ENCODE measurements at regions not wholly inside any gene's neighbourhood (a gene's known extent, or its start where the extent isn't known, plus 50 kb on each side); places are given as distances from the start of the nearest gene placed in this dataset.

DNA sequence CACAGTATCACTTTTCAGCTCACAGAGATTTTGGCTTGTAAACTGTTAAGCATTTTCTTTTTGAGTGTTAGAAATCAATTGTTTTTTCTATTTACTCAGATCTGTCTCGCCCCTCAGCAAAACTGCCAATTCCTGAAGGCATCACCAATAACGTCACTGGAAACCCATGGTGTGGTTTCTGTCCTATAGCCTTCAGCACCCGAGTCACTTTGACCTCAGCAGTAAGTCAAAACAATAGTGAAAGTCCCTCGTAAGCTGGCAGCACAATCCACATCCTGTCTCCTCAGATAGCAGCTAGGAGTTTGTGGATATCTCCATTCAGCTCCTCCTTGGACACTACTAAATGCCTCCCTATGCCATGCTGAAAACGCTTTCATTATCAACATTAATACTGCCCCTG, 1787.4 kb upstream of the ADGRL3 start:
- TF ChIP-seq, protein P1, sequence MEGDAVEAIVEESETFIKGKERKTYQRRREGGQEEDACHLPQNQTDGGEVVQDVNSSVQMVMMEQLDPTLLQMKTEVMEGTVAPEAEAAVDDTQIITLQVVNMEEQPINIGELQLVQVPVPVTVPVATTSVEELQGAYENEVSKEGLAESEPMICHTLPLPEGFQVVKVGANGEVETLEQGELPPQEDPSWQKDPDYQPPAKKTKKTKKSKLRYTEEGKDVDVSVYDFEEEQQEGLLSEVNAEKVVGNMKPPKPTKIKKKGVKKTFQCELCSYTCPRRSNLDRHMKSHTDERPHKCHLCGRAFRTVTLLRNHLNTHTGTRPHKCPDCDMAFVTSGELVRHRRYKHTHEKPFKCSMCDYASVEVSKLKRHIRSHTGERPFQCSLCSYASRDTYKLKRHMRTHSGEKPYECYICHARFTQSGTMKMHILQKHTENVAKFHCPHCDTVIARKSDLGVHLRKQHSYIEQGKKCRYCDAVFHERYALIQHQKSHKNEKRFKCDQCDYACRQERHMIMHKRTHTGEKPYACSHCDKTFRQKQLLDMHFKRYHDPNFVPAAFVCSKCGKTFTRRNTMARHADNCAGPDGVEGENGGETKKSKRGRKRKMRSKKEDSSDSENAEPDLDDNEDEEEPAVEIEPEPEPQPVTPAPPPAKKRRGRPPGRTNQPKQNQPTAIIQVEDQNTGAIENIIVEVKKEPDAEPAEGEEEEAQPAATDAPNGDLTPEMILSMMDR (IDR thresholded peaks at IDR 0.05), result no peak
- no peak for TF ChIP-seq SP1 (CRISPR knock-in tag; conservative IDR thresholded peaks at IDR 0.05)
- TF ChIP-seq, protein P2, sequence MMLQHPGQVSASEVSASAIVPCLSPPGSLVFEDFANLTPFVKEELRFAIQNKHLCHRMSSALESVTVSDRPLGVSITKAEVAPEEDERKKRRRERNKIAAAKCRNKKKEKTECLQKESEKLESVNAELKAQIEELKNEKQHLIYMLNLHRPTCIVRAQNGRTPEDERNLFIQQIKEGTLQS (CRISPR knock-in tag; conservative IDR thresholded peaks at IDR 0.05), result no peak
- no peak for TF ChIP-seq TCF7 (CRISPR knock-in tag; IDR thresholded peaks at IDR 0.05; ENCODE audit: low read depth)
- TF ChIP-seq RELA (CRISPR knock-in tag; IDR thresholded peaks at IDR 0.05; ENCODE audit: borderline replicate concordance), result no peak

All from WTC11 (cell line).